GM19238 (cell line): ENCODE measurements at regions not wholly inside any gene's neighbourhood (a gene's known extent, or its start where the extent isn't known, plus 50 kb on each side); places are given as distances from the start of the nearest gene placed in this dataset.
"Not testable (repeated sequence)": the region's sequence is repeated elsewhere in the genome, so short reads cannot be mapped to it uniquely, and the experiment has no call there.

Source experiments
- DNase-seq: peaks from one replicate; pipeline ENCODE4 v3.0.0; 2011; ENCODE audit warnings: low spot score; ENCODE audit not compliant: insufficient read length

DNA sequence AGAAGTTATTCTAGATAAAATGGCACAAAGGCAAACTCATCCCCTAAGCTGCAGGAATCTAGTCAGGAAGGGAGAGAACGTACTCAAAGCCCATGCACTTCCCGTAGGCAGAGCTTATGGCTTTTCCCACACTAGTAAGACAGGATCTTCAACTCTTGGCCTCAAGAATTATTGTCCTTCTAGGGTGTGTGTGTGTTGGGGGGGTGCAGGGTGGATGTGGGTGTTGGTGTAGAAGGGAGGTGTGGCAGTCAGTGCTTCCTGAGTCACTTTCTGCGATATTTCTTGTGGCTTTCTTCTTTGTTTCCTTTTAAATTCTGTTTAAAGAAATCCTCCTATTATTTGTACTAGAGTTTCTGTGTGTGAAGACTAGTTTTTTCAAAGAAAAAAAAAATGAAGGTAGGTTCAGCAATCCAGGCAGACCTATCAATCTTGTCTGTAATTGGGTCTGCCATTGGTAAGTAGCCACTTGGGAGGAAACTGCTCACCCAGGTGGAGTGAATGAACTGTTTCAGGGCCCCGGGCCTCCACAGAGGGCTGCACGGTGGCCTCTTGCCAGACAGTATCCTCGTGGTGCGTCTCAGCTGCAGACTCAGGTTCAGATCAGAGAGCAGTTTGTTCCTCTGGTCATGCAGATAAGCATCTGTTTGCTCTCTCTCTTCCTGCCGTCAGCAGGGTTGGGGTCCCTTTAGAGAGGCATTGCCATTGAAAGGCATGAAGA lies 131.9 kb downstream of the NPR3 start:
- DNase-seq, result no peak

DNA sequence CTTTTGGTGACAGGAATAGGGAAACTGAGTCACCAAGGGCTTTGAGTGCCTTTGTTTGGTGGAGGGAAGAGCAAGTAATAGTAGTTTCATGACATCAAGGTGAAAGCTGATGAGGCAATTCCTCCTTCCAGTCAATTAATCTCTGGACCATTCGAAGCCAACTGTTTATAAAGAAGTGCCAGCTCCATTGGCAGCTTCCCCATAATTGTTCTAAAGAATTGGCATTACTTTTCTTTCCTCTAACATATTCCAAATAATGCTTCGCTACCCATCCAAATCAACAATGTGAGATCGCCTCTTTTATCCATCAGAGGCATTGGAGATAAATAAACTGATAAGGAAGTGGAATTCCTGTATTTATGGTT lies 132.4 kb downstream of the NPR3 start:
- DNase-seq, result no peak

DNA sequence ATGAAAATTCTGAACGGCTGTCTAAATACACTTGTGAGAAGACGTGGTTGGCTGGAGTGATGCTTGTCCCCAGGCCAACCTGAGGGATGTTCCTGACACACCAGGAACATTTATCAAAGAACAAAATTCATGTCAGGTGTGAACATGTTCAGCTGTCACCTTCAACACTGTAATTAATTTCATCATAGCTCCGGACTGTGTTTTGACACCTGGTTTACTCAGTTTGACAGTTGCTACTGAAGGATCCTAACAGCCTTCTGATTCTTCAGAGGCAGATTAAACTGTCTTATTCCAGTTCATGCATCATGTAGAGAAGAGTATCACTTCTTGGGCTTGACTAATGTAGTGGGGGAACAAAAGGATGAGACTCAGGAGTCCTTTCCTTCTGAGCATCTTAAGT lies 134.1 kb downstream of the NPR3 start:
- no peak for DNase-seq

DNA sequence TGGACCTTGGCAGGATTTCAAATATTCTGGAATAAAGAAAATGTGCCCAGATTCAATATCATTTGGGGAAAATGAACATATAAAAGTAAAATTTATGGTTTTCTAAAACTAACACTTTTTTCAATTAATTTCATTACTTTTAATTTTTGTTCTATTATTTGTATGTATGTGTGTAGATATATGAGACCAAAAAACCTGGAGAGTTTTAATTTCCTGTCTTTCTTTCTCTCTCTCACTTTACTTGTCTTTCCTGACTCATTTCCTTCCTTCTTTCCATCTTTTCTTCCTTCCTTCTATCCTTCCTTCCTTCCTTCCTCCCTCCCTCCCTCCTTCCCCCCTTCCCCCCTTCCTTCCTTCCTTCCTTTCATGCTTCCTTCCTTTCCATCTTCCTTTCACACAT lies 137.0 kb downstream of the NPR3 start:
- no peak for DNase-seq

DNA sequence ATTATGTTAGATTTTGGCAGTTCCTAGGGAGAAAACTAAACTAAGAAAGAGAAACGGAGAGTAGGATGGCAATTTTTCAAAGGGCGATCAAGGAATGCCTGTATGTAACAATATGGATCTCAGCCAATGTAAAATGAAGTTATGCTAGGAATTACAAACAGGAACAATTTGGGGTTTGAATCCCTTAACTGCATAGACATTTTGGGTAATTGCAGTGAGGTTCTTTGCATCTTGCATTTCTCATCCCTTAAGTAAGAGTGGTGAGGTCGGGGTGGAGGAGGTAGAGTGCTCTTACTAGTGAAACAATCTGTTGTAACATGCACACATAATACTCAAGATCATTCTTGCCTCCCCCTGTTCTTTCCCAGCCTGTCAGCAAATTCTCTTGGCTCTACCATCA lies 137.6 kb downstream of the NPR3 start:
- DNase-seq, result no peak

DNA sequence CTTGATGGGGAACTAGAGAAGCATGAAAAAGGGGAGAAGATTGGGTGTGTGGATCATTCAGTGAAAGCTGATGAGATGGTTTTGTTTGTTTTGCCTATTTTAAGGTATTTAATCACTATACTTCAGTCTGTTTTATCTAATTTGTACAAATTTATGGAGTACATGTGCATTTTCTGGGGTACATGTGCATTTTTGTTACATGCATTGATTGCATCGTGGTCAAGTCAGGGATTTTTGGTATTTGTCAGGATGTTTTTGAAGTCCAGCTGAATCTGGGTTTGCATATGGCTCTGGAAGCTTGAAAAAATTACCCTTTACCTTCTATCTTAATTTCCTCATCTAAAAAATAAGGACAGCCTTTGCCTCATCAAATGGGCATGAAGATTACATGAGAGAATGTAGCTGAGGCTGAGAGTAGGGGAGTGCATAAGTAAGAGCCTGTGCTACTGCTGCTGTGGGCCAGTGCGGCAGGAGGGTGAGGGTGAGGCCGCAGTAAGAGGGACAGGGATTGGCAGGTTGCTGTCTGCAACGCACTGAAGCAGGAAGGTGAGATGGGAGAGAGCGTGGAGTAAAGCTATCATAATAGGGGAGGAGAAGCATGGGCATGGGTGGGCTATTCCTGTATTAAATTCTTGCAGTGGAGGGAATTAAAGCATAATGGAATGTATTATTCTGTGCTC lies 139.8 kb downstream of the NPR3 start:
- no peak for DNase-seq

DNA sequence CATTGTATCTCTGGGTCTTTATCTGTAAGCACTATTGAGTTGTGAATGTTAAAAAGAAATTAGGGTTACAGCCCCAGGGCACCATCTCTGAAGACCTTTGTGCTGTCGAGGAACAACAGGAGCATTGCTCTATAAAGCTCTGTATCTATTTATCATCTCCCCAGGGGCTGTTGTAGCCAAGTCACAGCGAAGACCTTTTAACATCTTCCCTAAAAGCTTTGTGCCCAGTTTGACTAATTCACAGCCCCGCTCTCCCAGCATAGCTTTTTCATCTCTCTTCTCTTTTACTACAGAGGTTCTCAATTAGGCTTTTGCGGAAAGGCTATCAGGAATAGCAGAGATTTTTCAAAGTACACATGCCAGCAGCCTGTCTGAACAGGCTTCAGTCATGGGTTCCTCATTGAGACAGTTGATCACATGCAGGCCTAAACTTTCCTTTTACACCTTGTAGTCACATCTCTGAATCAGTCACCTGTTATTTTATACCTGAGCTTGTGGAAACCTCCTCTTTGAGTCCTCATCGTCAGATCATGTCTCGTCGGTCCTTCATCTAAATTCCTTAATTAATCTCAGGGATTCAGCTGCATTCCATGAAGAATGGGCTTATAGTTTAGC lies 140.5 kb downstream of the NPR3 start:
- no peak for DNase-seq

DNA sequence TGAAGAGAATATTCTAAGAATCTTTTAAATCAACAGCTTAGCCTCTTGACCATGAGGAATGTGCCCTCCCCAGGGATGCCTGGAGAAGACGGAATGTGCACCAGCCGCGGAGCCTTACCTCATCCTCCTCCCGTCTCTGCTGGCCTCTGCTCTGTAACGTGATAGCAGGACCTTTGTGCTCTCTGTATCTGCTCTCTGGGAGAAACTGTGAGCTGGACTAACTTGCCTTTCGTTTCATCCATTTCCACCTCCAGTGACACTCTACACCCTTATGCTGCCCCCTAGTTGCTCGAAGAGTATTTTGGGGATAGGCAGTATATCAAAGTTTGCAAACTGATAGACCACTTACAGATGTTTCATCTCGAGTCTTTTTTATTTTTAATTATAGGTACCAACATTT lies 141.4 kb downstream of the NPR3 start:
- DNase-seq, result no peak

DNA sequence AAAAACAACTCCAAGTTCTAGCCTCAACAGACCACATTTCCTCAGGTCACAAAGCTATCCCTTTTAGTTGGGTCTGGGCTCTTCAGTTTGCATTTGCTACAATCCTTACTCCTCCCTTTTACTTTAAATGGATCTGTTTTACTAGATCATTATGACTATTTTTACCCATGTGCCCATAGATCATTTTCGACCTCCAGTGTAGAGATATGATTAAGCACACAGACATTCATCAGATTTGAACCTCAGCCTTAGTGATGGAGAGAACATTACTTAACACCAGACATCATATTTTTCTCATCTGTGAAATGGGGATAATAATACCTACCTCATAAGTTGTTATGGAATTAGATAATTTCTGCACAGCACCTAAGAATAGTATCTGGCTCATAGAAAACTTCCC lies 141.9 kb downstream of the NPR3 start:
- no peak for DNase-seq

DNA sequence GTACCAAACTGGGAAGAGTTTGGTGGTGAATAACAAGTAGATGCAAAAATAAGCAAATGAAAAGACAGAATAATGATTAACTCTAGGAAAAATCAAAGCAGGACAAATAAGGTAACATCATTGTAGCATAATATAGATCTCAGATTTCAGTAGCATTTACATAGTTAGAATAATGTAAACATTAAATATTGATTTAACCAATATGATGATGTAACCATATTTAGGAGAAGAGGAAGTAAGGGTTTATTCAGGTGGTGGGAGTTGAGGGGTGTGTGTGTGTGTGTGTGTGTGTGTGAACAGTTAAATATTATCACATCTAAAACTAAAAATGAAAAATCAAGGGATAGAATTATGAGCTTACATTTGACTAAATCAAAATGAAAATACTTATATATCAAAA lies 143.4 kb downstream of the NPR3 start:
- DNase-seq, result no peak

DNA sequence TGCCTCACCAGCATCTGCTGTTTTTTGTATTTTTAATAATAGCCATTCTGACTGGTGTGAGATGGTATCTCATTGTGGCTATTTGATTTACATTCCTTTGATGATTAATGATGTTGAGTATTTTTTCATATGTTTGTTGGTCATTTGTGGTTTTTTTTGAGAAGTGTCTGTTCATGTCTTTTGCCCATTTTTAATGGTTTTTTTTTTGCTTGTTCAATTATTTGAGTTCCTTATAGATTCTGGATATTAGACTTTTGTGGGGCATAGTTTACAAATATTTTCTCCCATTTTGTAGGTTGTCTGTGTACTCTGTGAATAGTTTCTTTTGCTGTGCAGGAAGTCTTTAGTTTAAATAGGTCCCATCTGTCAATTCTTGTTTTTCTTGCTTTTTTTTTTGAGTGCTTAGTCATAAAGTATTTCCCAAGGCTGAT lies 148.1 kb downstream of the NPR3 start:
- no peak for DNase-seq

DNA sequence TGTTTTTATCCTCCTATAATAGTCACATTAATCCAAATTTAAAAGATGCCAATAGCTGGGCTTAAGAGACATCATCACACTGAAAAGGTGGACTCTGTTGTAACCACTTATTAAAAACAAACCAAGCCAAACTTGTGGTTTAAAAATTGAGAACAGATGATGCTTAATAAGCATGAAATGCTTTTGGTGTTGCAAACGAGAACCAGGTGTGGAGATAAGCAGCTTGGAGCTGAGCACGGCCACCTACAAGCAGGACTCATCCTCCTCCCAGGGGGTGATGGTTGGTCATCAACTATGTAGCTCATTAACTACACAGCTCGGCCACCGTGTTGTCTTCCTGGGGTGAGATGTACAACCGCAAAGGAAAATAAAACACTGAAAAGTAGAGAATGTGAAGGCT lies 154.4 kb downstream of the NPR3 start:
- no peak for DNase-seq

DNA sequence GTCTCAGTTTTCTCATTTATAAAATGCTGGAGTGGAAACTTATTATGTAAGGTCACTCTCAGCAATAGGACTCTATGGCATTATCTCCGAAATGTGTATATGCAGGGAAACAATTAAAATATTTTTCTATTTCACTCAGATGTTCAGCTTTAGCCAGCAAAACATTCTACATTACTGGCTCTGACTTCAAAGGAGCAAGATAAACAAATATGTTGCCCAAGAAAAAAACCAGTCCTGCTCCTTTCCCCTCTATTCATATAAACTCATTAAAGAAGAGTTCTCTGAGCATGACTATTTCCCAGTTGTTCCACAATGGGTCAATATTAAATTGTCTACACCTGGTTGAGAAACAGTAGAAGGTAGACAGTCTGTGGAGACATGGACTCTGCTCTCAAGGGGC lies 155.0 kb downstream of the NPR3 start:
- DNase-seq, result no peak

DNA sequence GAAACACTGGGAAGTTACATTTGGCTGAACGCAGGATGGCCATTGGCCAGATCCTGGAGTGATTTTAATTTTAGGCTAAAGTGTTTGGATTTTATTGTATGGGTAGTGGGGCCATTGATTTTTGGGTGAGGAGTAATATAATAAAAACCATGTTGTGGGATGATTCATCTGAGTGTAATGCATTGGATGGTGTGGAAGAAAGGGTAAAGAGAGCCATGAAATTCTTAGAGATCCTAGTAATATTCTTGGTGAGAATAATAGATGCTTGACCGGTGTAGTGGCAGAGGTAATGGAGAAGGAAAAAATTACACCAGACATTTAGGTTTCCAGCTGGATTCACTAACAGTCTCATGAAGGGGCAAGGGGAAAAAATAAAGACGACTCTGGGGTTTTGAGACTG lies 158.1 kb downstream of the NPR3 start:
- DNase-seq, result no peak

DNA sequence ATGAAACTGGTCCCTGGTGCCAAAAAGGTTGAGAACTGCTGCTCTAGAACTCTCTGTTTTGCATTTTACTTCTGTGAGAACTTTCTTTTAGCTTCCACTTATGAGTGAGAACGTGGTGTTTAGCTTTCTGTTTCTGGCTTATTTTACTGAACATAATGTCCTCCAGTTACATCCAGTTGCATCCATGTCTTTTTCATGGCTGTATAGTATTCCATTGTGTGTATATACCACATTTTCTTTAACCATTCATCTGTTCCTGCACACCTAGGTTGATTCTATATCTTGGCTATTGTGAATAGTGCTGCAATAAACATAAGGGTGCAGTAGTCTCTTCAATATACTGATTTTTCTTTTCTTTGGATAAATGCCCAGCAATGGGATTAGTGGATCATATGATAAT lies 165.7 kb downstream of the NPR3 start:
- DNase-seq, result no peak

DNA sequence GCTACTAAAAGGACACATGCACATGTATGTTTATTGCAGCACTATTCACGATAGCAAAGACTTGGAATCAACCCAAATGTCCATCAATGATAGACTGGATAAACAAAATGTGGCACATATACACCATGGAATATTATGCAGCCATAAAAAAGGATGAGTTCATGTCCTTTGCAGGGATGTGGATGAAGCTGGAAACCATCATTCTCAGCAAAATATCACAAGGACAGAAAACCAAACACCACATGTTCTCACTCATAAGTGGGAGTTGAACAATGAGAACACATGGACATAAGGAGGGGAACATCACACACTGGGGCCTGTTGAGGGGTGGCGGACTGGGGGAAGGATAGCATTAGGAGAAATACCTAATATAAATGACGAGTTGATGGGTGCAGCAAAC lies 168.2 kb downstream of the NPR3 start:
- not testable (repeated sequence) for DNase-seq

DNA sequence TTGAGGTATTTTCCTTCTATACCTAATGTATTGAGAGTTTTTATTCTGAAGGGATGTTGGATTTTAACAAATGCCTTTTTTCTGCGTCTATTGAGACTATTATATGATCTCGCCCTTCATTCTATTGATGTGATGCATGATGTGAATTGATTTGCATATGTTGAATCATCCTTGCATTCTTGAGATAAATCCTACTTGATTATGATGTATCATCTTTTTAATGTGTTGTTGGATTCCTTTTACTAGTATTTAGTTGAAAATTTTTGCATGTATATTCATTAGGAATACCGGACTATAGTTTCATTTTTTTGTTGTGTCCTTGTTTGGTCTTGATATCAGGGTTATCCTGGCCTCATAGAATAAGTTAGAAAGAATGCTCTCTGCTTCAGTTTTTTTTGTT lies 169.7 kb downstream of the NPR3 start:
- DNase-seq, result no peak

DNA sequence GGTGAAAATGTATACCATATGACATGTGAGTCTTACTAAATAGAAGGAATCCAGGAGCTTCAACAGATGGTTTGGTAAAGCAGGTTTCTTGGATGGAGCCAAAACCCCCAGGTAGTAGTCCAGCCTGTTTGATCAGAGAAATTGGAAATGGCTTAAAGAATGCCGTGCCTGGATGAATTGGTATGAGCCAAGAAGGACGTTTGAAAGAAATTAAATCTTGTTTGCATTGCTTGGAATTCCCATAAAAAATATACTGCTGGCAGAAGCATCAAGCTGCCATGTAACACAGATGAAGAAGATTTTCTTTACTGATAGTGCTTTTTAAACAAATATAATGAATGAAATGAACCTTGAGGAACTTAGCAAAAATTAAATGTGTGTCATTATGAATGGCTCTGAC lies 176.3 kb downstream of the NPR3 start:
- no peak for DNase-seq

DNA sequence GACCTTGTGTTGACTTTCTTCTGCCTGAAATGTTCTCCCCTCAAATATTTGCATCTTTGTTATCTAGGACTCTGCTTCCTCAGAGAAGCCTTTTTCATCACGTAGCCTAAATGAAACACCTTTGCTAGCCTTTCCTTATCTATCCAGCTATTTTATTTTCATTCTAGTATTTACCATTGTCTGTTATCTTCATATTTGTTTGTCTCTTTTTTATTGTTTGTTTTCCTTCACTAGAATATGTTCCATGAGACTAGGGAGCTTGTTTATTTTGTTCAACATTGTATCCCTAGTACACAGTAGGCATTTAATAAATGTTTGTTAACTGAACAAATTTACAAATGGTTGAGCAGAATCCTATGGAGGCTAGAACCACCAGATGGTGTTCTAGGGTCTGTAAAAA lies 178.0 kb downstream of the NPR3 start:
- no peak for DNase-seq

DNA sequence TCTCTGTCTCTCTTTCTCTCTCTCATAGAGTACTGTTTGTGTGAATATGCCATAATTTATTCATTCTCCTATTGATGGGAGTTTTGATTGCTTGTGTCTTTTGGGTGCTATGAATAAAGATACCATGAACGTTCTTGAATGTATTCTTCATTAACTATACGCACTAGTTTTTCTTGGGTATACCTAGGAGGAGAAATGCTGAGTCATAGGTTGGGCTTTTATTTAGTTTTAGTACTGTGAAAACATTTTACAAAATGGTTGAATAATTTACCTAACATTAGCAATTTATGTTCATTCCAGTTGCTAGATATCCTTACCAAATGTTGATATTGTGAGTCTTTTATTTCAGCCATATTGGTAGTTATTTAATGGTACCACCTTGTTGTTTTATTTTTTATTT lies 192.5 kb downstream of the NPR3 start:
- no peak for DNase-seq

DNA sequence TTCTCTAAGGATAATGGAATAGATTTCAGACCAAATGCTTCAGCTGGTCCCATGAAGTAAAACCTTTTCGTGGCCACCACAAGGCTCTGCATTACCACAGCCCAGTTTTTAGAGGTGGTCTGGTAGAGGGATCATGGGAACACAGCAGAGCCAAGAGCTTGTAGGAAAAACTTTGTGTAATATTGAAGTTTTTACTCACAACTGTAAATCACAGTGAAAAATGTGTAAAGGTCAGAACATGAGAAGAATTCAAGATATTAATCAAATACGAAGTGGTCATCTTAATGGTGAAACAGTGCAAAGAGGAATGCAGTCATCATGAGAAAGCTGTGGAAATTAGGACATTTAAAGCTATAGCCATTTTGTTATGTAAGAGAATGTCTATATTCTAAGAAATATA lies 197.5 kb downstream of the NPR3 start:
- no peak for DNase-seq

DNA sequence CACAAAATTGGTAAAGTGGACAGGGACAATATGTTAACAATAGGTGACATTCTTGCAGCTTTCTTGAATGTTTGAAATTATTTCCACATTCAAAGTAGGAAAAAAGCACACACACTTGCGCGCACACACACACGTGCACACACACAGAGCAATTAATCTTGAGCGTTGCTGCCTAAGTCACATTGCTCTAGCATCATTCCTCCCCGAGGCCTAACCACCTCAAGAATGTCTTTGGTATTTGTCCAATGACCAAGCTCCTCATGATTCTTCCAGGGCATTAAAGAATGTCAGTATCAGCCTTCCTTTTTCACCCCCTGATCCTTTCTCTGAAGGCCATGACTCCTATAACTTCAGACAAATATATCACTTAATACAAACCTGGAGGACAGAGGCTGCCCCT lies 198.1 kb downstream of the NPR3 start:
- DNase-seq, result no peak

DNA sequence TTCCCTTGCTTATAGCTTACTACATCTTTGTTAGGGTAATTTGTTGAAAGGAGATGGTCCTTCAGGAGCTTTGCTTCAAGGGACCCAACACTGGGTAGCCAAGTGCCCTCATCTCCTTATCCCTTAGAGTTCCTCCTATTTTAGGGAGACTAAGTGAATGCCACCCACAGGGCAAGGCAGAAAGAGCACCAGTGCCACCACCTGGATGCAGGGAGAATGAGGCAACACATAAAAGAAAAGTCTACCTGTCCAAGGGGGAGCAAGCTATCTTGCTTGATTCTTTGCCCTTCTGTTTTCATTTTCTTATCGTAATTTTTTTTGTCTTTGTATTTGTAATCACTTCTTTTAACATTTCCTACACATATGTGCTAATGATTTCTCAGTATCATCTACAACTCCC lies 205.5 kb downstream of the NPR3 start:
- DNase-seq, result no peak
